Activated CD8-positive, alpha-beta T cell treated with anti-CD3 and anti-CD28 coated beads for 36 hours (primary cell): ENCODE measurements at regions not wholly inside any gene's neighbourhood (a gene's known extent, or its start where the extent isn't known, plus 50 kb on each side); places are given as distances from the start of the nearest gene placed in this dataset.

Experiments used
- ATAC-seq: fragments of 200-7000 bp; cut with Tn5 transposase; one replicate; pipeline ENCODE4 v1.10.0; 2021; ENCODE audit warnings: mild to moderate bottlenecking, moderate library complexity
- CTCF ChIA-PET: fragments of 350-600 bp; sonication (Branson Sonifier 250); formaldehyde crosslinking; loops from one replicate; lab custom pipeline; 2021; ENCODE audit warnings: antibody characterized with exemption; lab: Charles Lee
- POLR2A ChIA-PET: fragments of 350-600 bp; sonication (Branson Sonifier 250); formaldehyde crosslinking; loops from one replicate; lab custom pipeline; 2021; ENCODE audit warnings: antibody characterized with exemption; lab: Charles Lee
- DNase-seq: peaks from one replicate; pipeline ENCODE4 v3.0.0-alpha.2; 2020
- H3K27ac Mint-ChIP-seq: one replicate; pipeline ENCODE4 v1.8.0; 2021; ENCODE audit warnings: mild to moderate bottlenecking, mixed read lengths
- H3K27me3 Mint-ChIP-seq: one replicate; pipeline ENCODE4 v1.8.0; 2021; ENCODE audit warnings: mixed read lengths
- H3K36me3 Mint-ChIP-seq: one replicate; pipeline ENCODE4 v1.8.0; 2021; ENCODE audit warnings: low read depth, mixed read lengths
- H3K4me1 Mint-ChIP-seq: one replicate; pipeline ENCODE4 v1.8.0; 2021; ENCODE audit warnings: low read depth, mixed read lengths
- H3K4me3 Mint-ChIP-seq: one replicate; pipeline ENCODE4 v1.8.0; 2021; ENCODE audit warnings: mild to moderate bottlenecking, moderate library complexity, mixed read lengths
- H3K9me3 Mint-ChIP-seq: one replicate; pipeline ENCODE4 v1.8.0; 2021; ENCODE audit warnings: mixed read lengths
- CTCF ChIP-seq: fragments of 200-600 bp; IDR thresholded peaks from one replicate; pipeline ENCODE4 v1.8.0; 2022; ENCODE audit warnings: antibody characterized with exemption, mild to moderate bottlenecking
- intact Hi-C: fragments of 100-400 bp; cut with micrococcal nuclease; formaldehyde crosslinking; loops from one replicate; pipeline ENCODE4 v1.10.0; 2022

GRCh38 chr4:43357252-43357974 lies 464.9 kb downstream of the GRXCR1 start:
- Mint-ChIP-seq H3K9me3 (no peaks in the 10 kb centered on the region), H3K27ac (no peak overlapping the region), H3K27me3 (no peaks in the 10 kb centered on the region), H3K36me3 (no peaks in the 10 kb centered on the region), H3K4me3 (no peak overlapping the region), H3K4me1 (no peaks in the 10 kb centered on the region)
- intact Hi-C loops = no loop called here
- CTCF ChIA-PET = no interaction called here
- ATAC-seq = no peak
- POLR2A ChIA-PET = no interaction called here
- TF ChIP-seq CTCF = no peak
- DNase-seq = no peak

DNA sequence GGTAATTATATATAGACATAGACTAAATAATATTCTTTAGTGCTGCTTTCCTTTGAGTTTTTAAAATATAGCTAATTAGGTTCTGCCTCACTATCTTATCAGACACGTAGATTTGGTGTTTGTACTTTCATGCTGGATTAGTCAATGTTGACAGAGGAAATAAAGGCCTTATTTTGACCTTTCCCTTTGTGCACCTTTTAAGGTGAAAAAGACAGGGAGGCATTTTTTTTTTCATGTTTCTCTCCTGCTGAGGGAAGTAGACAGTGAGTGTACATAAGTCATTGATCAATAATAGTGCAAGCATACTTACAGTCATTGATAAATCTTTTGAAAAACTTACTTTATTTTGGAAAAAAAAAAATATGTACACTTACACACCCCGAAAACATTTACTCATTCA lies 467.8 kb downstream of the GRXCR1 start:
- POLR2A ChIA-PET = no interaction called here
- H3K9me3 Mint-ChIP-seq = no peaks in the 10 kb centered on the region
- intact Hi-C loops = no loop called here
- no peaks in the 10 kb centered on the region for H3K27me3 Mint-ChIP-seq
- no peak for TF ChIP-seq CTCF
- no peaks in the 10 kb centered on the region for H3K4me1 Mint-ChIP-seq
- CTCF ChIA-PET = no interaction called here
- no peak overlapping the region for H3K27ac Mint-ChIP-seq
- H3K4me3 Mint-ChIP-seq = no peak overlapping the region
- H3K36me3 Mint-ChIP-seq = no peaks in the 10 kb centered on the region
- DNase-seq (no peak), ATAC-seq (no peak)

GRCh38 chr4:43362875-43363636 lies 470.5 kb downstream of the GRXCR1 start:
- no peaks in the 10 kb centered on the region for H3K36me3 Mint-ChIP-seq

GRCh38 chr4:43369036-43369594 lies 476.6 kb downstream of the GRXCR1 start:
- CTCF ChIA-PET = no interaction called here

More at GRCh38 chr4:43362875-43363636, 470.5 kb downstream of the GRXCR1 start:
- POLR2A ChIA-PET = no interaction called here
- no peaks in the 10 kb centered on the region for H3K27me3 Mint-ChIP-seq
- intact Hi-C loops = no loop called here
- H3K9me3 Mint-ChIP-seq = peaks cover 3% of the 10 kb centered on the region
- CTCF ChIA-PET = no interaction called here
- no peak for ATAC-seq
- no peak for DNase-seq
- H3K27ac Mint-ChIP-seq = no peak overlapping the region
- H3K4me1 Mint-ChIP-seq = no peaks in the 10 kb centered on the region
- no peak overlapping the region for H3K4me3 Mint-ChIP-seq
- no peak for TF ChIP-seq CTCF

More at GRCh38 chr4:43369036-43369594, 476.6 kb downstream of the GRXCR1 start:
- H3K4me3 Mint-ChIP-seq = no peak overlapping the region
- intact Hi-C loops = no loop called here
- no peaks in the 10 kb centered on the region for H3K36me3 Mint-ChIP-seq
- no peaks in the 10 kb centered on the region for H3K27me3 Mint-ChIP-seq
- no peak for TF ChIP-seq CTCF
- POLR2A ChIA-PET = no interaction called here
- DNase-seq (no peak), ATAC-seq (no peak)
- H3K9me3 Mint-ChIP-seq = peaks cover 9% of the 10 kb centered on the region
- no peaks in the 10 kb centered on the region for H3K4me1 Mint-ChIP-seq
- H3K27ac Mint-ChIP-seq = no peak overlapping the region
